Keratinocyte (primary cell): ENCODE measurements at regions not wholly inside any gene's neighbourhood (a gene's known extent, or its start where the extent isn't known, plus 50 kb on each side); places are given as distances from the start of the nearest gene placed in this dataset.

Experiments used
- DNase-seq: peaks from one replicate; pipeline ENCODE4 v3.0.0-alpha.2; 2011; ENCODE audit warnings: low read depth, missing footprints, low spot score
- FAIRE-seq: peaks from 2 replicates; lab custom pipeline; 2011; peaks lifted over from hg19 to GRCh38; lab: Jason Lieb, UNC
- H2AFZ ChIP-seq: 2 replicates; pipeline ENCODE4 v1.6.0; 2012; ENCODE audit warnings: low read length, control low read depth, inconsistent platforms; ENCODE audit not compliant: control insufficient read depth
- H3K27ac ChIP-seq: 2 replicates; pipeline ENCODE4 v1.5.1; 2011; ENCODE audit warnings: low read length; ENCODE audit not compliant: control insufficient read depth, insufficient read depth
- H3K27me3 ChIP-seq: 3 replicates; pipeline ENCODE4 v1.6.0; 2011; ENCODE audit warnings: low read length; ENCODE audit not compliant: control insufficient read depth, insufficient read depth; ENCODE audit errors: extremely low read depth
- H3K36me3 ChIP-seq, 2 experiments: 2 replicates in 1 of 2; 3 replicates in 1 of 2; pipeline ENCODE4 v1.5.1; 2011; ENCODE audit warnings: low read length in 2 of 2, mild to moderate bottlenecking in 1 of 2; ENCODE audit not compliant: control insufficient read depth in 2 of 2, insufficient read depth in 2 of 2; ENCODE audit errors: extremely low read depth in 1 of 2
- H3K4me1 ChIP-seq: 3 replicates; pipeline ENCODE4 v1.5.1; 2011; ENCODE audit warnings: low read length; ENCODE audit not compliant: control insufficient read depth, insufficient read depth; ENCODE audit errors: extremely low read depth
- H3K4me2 ChIP-seq: 3 replicates; pipeline ENCODE4 v1.6.0; 2011; ENCODE audit warnings: low read depth, low read length; ENCODE audit not compliant: control insufficient read depth, insufficient read depth; ENCODE audit errors: extremely low read depth
- H3K4me3 ChIP-seq, 3 experiments: fragments of 200-600 bp in 1 of 3; sonication (generic) in 1 of 3; 2 replicates in 2 of 3; 3 replicates in 1 of 3; pipeline ENCODE4 v1.5.1; 2011 to 2016; ENCODE audit warnings: low read length in 3 of 3, mild to moderate bottlenecking in 3 of 3, control low read depth in 2 of 3, inconsistent platforms in 1 of 3, low read depth in 1 of 3, mixed read lengths in 1 of 3, mixed run types in 1 of 3, moderate library complexity in 1 of 3; ENCODE audit not compliant: control insufficient read depth in 2 of 3, insufficient read depth in 2 of 3; ENCODE audit errors: extremely low read depth in 1 of 3
- H3K79me2 ChIP-seq: 2 replicates; pipeline ENCODE4 v1.6.0; 2012; ENCODE audit warnings: low read length; ENCODE audit not compliant: control insufficient read depth, insufficient read depth
- H3K9ac ChIP-seq: 3 replicates; pipeline ENCODE4 v1.6.0; 2011; ENCODE audit warnings: low read length; ENCODE audit not compliant: control insufficient read depth, insufficient read depth; ENCODE audit errors: extremely low read depth
- H3K9me1 ChIP-seq: 3 replicates; pipeline ENCODE4 v1.6.0; 2011; ENCODE audit warnings: low read length; ENCODE audit not compliant: control insufficient read depth, insufficient read depth; ENCODE audit errors: extremely low read depth
- H3K9me3 ChIP-seq: 2 replicates; pipeline ENCODE4 v1.5.1; 2012; ENCODE audit warnings: low read depth, low read length; ENCODE audit not compliant: control insufficient read depth
- H4K20me1 ChIP-seq: 3 replicates; pipeline ENCODE4 v1.6.0; 2011; ENCODE audit warnings: low read length; ENCODE audit not compliant: control insufficient read depth, insufficient read depth; ENCODE audit errors: extremely low read depth
- CTCF ChIP-seq, 3 experiments: IDR thresholded peaks in 1 of 3; conservative IDR thresholded peaks in 1 of 3; optimal IDR thresholded peaks in 1 of 3; 2 replicates in 2 of 3; 3 replicates in 1 of 3; pipeline versions ENCODE3 to v1.5.1; 2011; ENCODE audit warnings: low read length in 3 of 3, mild to moderate bottlenecking in 3 of 3, moderate library complexity in 2 of 3, control low read depth in 1 of 3, inconsistent platforms in 1 of 3; ENCODE audit not compliant: insufficient read depth in 2 of 3; ENCODE audit errors: extremely low read depth in 1 of 3
- EZH2 ChIP-seq: IDR thresholded peaks from one replicate; pipeline ENCODE4 v1.6.1; 2012; ENCODE audit warnings: inconsistent platforms, mild to moderate bottlenecking, low read length, moderate library complexity
- dilution Hi-C: fragments of 300-500 bp; cut with MboI; formaldehyde crosslinking; loops from one replicate; pipeline ENCODE4 v1.7.0; 2020; ENCODE audit warnings: low sequenced_read_pairs; ENCODE audit not compliant: extremely low pct_ligation_motif_present

- no peak for FAIRE-seq
- DNase-seq: no peak
- no peaks in the 10 kb centered on the region for H4K20me1 ChIP-seq
- H3K79me2 ChIP-seq: no peaks in the 10 kb centered on the region
- no peak overlapping the region for H3K27ac ChIP-seq
- no peak overlapping the region for H3K4me2 ChIP-seq
- H3K9me1 ChIP-seq: no peaks in the 10 kb centered on the region
- dilution Hi-C loops: no loop called here
- no peaks in the 10 kb centered on the region for H3K27me3 ChIP-seq
- H3K4me3 ChIP-seq: no peak overlapping the region
- TF ChIP-seq EZH2 (no peak), CTCF (optimal IDR thresholded peaks at IDR 0.05 in 1 of 3, IDR thresholded peaks at IDR 0.05 in 1 of 3, conservative IDR thresholded peaks at IDR 0.05 in 1 of 3; ENCODE audit: extremely low read depth in 1 of 3, insufficient read depth in 2 of 3, low read length in 3 of 3) (no peak)
- no peaks in the 10 kb centered on the region for H3K4me1 ChIP-seq
- no peaks in the 10 kb centered on the region for H3K36me3 ChIP-seq
- H3K9me3 ChIP-seq: no peaks in the 10 kb centered on the region
- no peak overlapping the region for H3K9ac ChIP-seq
- H2AFZ ChIP-seq: no peak overlapping the region
These were observed 114.0 kb upstream of the ALDH1A3 start for GRCh38 chr15:100765467-100766241.

- Histone ChIP-seq H3K9me1 (no peaks in the 10 kb centered on the region), H3K4me3 (no peak overlapping the region), H3K4me2 (no peak overlapping the region), H3K9me3 (no peaks in the 10 kb centered on the region), H2AFZ (no peak overlapping the region), H4K20me1 (no peaks in the 10 kb centered on the region), H3K36me3 (no peaks in the 10 kb centered on the region), H3K79me2 (no peaks in the 10 kb centered on the region), H3K27me3 (no peaks in the 10 kb centered on the region), H3K27ac (no peak overlapping the region), H3K4me1 (no peaks in the 10 kb centered on the region), H3K9ac (no peak overlapping the region)
- no peak for DNase-seq
- dilution Hi-C loops: no loop called here
- TF ChIP-seq CTCF (optimal IDR thresholded peaks at IDR 0.05 in 1 of 3, IDR thresholded peaks at IDR 0.05 in 1 of 3, conservative IDR thresholded peaks at IDR 0.05 in 1 of 3; ENCODE audit: extremely low read depth in 1 of 3, insufficient read depth in 2 of 3, low read length in 3 of 3) (no peak), EZH2 (no peak)
- no peak for FAIRE-seq
These were observed 113.2 kb upstream of the ALDH1A3 start for GRCh38 chr15:100766243-100767000.
